ENCODE measurements at regions not wholly inside any gene's neighbourhood (a gene's known extent, or its start where the extent isn't known, plus 50 kb on each side); places are given as distances from the start of the nearest gene placed in this dataset.

GRCh38 chr2:149915151-149915550, 327.6 kb upstream of the MMADHC start:
- no peak for TF ChIP-seq CTCF (IDR thresholded peaks at IDR 0.05; ENCODE audit: low read depth, low read length)
- no peak for DNase-seq (ENCODE audit: extremely low read depth, low read depth)

- no peak for TF ChIP-seq CTCF (IDR thresholded peaks at IDR 0.05; ENCODE audit: low read depth, low read length)
- peak; percentile 22 for DNase-seq (ENCODE audit: extremely low read depth, low read depth)
These were observed 321.4 kb upstream of the MMADHC start for GRCh38 chr2:149908726-149909683.

GRCh38 chr2:149906886-149907285, 319.3 kb upstream of the MMADHC start:
- no peak for DNase-seq (ENCODE audit: extremely low read depth, low read depth)
- no peak for TF ChIP-seq CTCF (IDR thresholded peaks at IDR 0.05; ENCODE audit: low read depth, low read length)

- no peak for TF ChIP-seq CTCF (IDR thresholded peaks at IDR 0.05; ENCODE audit: low read depth, low read length)
- DNase-seq (ENCODE audit: extremely low read depth, low read depth): no peak
These were observed 317.0 kb upstream of the MMADHC start for GRCh38 chr2:149904352-149905175.

GRCh38 chr2:149903626-149904025, 316.1 kb upstream of the MMADHC start:
- no peak for TF ChIP-seq CTCF (IDR thresholded peaks at IDR 0.05; ENCODE audit: low read depth, low read length)
- DNase-seq (ENCODE audit: extremely low read depth, low read depth): no peak

- no peak for DNase-seq (ENCODE audit: extremely low read depth, low read depth)
These were observed 314.5 kb upstream of the MMADHC start for GRCh38 chr2:149902081-149902480.

More at GRCh38 chr2:149902081-149902480, 314.5 kb upstream of the MMADHC start:
- TF ChIP-seq CTCF (IDR thresholded peaks at IDR 0.05; ENCODE audit: low read depth, low read length): no peak
